ENCODE measurements at regions not wholly inside any gene's neighbourhood (a gene's known extent, or its start where the extent isn't known, plus 50 kb on each side); places are given as distances from the start of the nearest gene placed in this dataset.

DNA sequence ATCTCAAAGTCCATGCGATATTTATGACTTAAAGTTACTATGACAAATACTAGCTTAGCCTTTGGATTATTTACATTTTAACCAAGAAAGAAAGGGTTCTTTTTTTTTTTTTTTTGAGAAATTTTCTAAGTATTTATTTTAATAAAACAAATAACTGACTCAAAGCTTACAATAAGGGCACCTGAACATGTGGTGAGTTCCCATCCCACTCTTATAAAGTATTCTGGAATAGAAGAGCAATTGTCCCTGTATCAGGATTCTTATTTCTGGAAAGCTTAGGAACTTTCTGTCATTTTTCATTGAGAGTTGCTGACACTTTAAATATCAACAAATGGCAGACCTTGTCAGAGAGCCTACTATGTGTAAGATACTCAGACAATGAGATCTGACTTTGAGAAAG lies 686.1 kb upstream of the SOX9 start:
- TF ChIP-seq FOSL2 (IDR thresholded peaks at IDR 0.05) (no peak), FOSL2 (CRISPR knock-in tag; IDR thresholded peaks at IDR 0.05) (no peak), REST (IDR thresholded peaks at IDR 0.05) (no peak), PHF8 (IDR thresholded peaks at IDR 0.05; ENCODE audit: borderline replicate concordance, low read depth) (no peak)
- TF ChIP-seq, protein P1, sequence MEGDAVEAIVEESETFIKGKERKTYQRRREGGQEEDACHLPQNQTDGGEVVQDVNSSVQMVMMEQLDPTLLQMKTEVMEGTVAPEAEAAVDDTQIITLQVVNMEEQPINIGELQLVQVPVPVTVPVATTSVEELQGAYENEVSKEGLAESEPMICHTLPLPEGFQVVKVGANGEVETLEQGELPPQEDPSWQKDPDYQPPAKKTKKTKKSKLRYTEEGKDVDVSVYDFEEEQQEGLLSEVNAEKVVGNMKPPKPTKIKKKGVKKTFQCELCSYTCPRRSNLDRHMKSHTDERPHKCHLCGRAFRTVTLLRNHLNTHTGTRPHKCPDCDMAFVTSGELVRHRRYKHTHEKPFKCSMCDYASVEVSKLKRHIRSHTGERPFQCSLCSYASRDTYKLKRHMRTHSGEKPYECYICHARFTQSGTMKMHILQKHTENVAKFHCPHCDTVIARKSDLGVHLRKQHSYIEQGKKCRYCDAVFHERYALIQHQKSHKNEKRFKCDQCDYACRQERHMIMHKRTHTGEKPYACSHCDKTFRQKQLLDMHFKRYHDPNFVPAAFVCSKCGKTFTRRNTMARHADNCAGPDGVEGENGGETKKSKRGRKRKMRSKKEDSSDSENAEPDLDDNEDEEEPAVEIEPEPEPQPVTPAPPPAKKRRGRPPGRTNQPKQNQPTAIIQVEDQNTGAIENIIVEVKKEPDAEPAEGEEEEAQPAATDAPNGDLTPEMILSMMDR (IDR thresholded peaks at IDR 0.05): no peak
